ENCODE measurements at regions not wholly inside any gene's neighbourhood (a gene's known extent, or its start where the extent isn't known, plus 50 kb on each side); places are given as distances from the start of the nearest gene placed in this dataset.

- 89% methylated on average over 3 of the region's 3 CpGs; no CpG with 5 or more reads in 1 of the 2 experiments for WGBS, 2 experiments (ENCODE audit: extremely low coverage in 1 of 2, insufficient coverage in 1 of 2, insufficient read length in 1 of 2, insufficient replicate concordance in 2 of 2, low coverage in 1 of 2, low lambda C conversion rate in 2 of 2, missing lambda C conversion rate in 1 of 2)
- Histone ChIP-seq H4K91ac (replicated peaks; ENCODE audit: insufficient read length, low read length) (no peak overlapping the region), H3K14ac (ENCODE audit: insufficient read length) (no peak overlapping the region), H2BK20ac (ENCODE audit: low read length) (no peak overlapping the region), H3K9me3 (ENCODE audit: insufficient read depth in 2 of 2, low read depth in 1 of 2, low read length in 1 of 2) (no peaks in the 10 kb centered on the region), H3K79me1 (ENCODE audit: low read depth, low read length) (no peaks in the 10 kb centered on the region), H3K56ac (replicated peaks; ENCODE audit: insufficient read length, low read depth, low read length) (no peak overlapping the region), H2BK15ac (ENCODE audit: low read length) (no peak overlapping the region), H2BK12ac (ENCODE audit: low read depth, low read length) (no peak overlapping the region), H4K8ac (ENCODE audit: extremely low read depth, insufficient read depth, low read length) (no peak overlapping the region), H2BK5ac (ENCODE audit: low read depth, low read length) (no peak overlapping the region), H3K79me2 (ENCODE audit: control insufficient read depth in 1 of 2, insufficient read depth in 2 of 2, low read length in 2 of 2) (no peaks in the 10 kb centered on the region), H3K4ac (replicated peaks; ENCODE audit: insufficient read length, low read depth, low read length) (no peak overlapping the region), H4K20me1 (replicated peaks in 1 of 2; ENCODE audit: control insufficient read depth in 1 of 2, insufficient read depth in 2 of 2, low read length in 2 of 2) (no peaks in the 10 kb centered on the region), H3K36me3 (ENCODE audit: control insufficient read depth in 2 of 4, insufficient read depth in 4 of 4, low read length in 3 of 4) (no peaks in the 10 kb centered on the region), H3K18ac (ENCODE audit: extremely low read depth, low read length) (no peak overlapping the region), H3K4me2 (ENCODE audit: insufficient read depth in 1 of 2, low read depth in 2 of 2, low read length in 2 of 2) (no peak overlapping the region), H2AK5ac (ENCODE audit: low read depth, low read length) (no peak overlapping the region), H3K4me3 (ENCODE audit: extremely low read depth in 1 of 4, insufficient read depth in 2 of 4, low read depth in 3 of 4, low read length in 4 of 4) (no peak overlapping the region), H3K27ac (ENCODE audit: low read depth, low read length) (no peak overlapping the region), H3K4me1 (replicated peaks in 1 of 4; ENCODE audit: control insufficient read depth in 3 of 4, insufficient read depth in 4 of 4, low read length in 3 of 4) (no peaks in the 10 kb centered on the region), H2AFZ (ENCODE audit: low read length) (no peak overlapping the region), H2BK120ac (replicated peaks; ENCODE audit: low read depth, low read length) (no peak overlapping the region), H3K23ac (ENCODE audit: insufficient read length) (no peak overlapping the region), H4K5ac (ENCODE audit: insufficient read length, low read depth, low read length) (no peak overlapping the region), H3K23me2 (ENCODE audit: low read depth, low read length) (no peaks in the 10 kb centered on the region), H3K9ac (replicated peaks in 1 of 4; ENCODE audit: extremely low read depth in 1 of 4, low read depth in 3 of 4, low read length in 3 of 4) (no peak overlapping the region), H3K27me3 (replicated peaks in 1 of 4; ENCODE audit: control insufficient read depth in 3 of 4, extremely low read depth in 1 of 4, insufficient read depth in 3 of 4, low read length in 3 of 4) (no peaks in the 10 kb centered on the region)
- ChIA-PET CTCF (ENCODE audit: partially characterized antibody) (no interaction called here), POLR2A (ENCODE audit: partially characterized antibody) (no interaction called here)
- DNase-seq (ENCODE audit: low read depth in 1 of 2, low spot score in 2 of 2) (no peak), FAIRE-seq (no peak)
- TF ChIP-seq NANOG (IDR thresholded peaks at IDR 0.05; ENCODE audit: insufficient read depth, low read depth, low read length, poor library complexity, severe bottlenecking) (no peak), BACH1 (IDR thresholded peaks at IDR 0.05; ENCODE audit: low read length) (no peak), TBP (IDR thresholded peaks at IDR 0.05; ENCODE audit: low read depth, low read length) (no peak), SP4 (IDR thresholded peaks at IDR 0.05; ENCODE audit: low read length) (no peak), JUND (IDR thresholded peaks at IDR 0.05; ENCODE audit: low read length) (no peak), RXRA (IDR thresholded peaks at IDR 0.05; ENCODE audit: insufficient read depth, low read depth, low read length) (no peak), CTBP2 (IDR thresholded peaks at IDR 0.05; ENCODE audit: borderline replicate concordance, insufficient read depth, insufficient read length, low read length) (no peak), KDM5A (IDR thresholded peaks at IDR 0.05; ENCODE audit: low read length) (no peak), SRF (IDR thresholded peaks at IDR 0.05; ENCODE audit: low read depth, low read length) (no peak), GTF2F1 (IDR thresholded peaks at IDR 0.05; ENCODE audit: borderline replicate concordance, low read depth, low read length) (no peak)
Observed at GRCh38 chr9:26053954-26054353, 375.7 kb upstream of the TUSC1 start.
